Activated CD4-positive, alpha-beta memory T cell treated with anti-CD3 and anti-CD28 coated beads for 36 hours (primary cell): ENCODE measurements at regions not wholly inside any gene's neighbourhood (a gene's known extent, or its start where the extent isn't known, plus 50 kb on each side); places are given as distances from the start of the nearest gene placed in this dataset.

Experiments
- CTCF ChIA-PET: fragments of 350-600 bp; sonication (Branson Sonifier 250); formaldehyde crosslinking; loops from one replicate; lab custom pipeline; 2021; ENCODE audit warnings: antibody characterized with exemption, inconsistent platforms; lab: Charles Lee
- POLR2A ChIA-PET: fragments of 350-600 bp; sonication (Branson Sonifier 250); formaldehyde crosslinking; loops from one replicate; lab custom pipeline; 2021; ENCODE audit warnings: antibody characterized with exemption; lab: Charles Lee
- DNase-seq: peaks from one replicate; pipeline ENCODE4 v3.0.0-alpha.2; 2020
- H3K27ac Mint-ChIP-seq: one replicate; pipeline ENCODE4 v1.8.0; 2021; ENCODE audit warnings: mixed read lengths
- H3K27me3 Mint-ChIP-seq: one replicate; pipeline ENCODE4 v1.8.0; 2021; ENCODE audit warnings: mixed read lengths
- H3K36me3 Mint-ChIP-seq: one replicate; pipeline ENCODE4 v1.8.0; 2021; ENCODE audit warnings: mixed read lengths
- H3K4me1 Mint-ChIP-seq: one replicate; pipeline ENCODE4 v1.8.0; 2021; ENCODE audit warnings: low read depth, mixed read lengths
- H3K4me3 Mint-ChIP-seq: one replicate; pipeline ENCODE4 v1.8.0; 2021; ENCODE audit warnings: mild to moderate bottlenecking, mixed read lengths
- H3K9me3 Mint-ChIP-seq: one replicate; pipeline ENCODE4 v1.8.0; 2021; ENCODE audit warnings: mixed read lengths
- intact Hi-C: fragments of 100-400 bp; cut with micrococcal nuclease; formaldehyde crosslinking; loops from one replicate; pipeline ENCODE4 v1.15.1; 2023

GRCh38 chr15:54829821-54830220, 366.9 kb downstream of the RSL24D1 start:
- DNase-seq, result no peak
- CTCF ChIA-PET, result no interaction called here
- no peaks in the 10 kb centered on the region for H3K27me3 Mint-ChIP-seq
- intact Hi-C loops, result no loop called here
- no peaks in the 10 kb centered on the region for H3K9me3 Mint-ChIP-seq
- POLR2A ChIA-PET, result no interaction called here
- H3K36me3 Mint-ChIP-seq, result no peaks in the 10 kb centered on the region
- H3K27ac Mint-ChIP-seq, result no peak overlapping the region
- no peak overlapping the region for H3K4me3 Mint-ChIP-seq
- no peaks in the 10 kb centered on the region for H3K4me1 Mint-ChIP-seq

GRCh38 chr15:54820811-54821210, 375.9 kb downstream of the RSL24D1 start:
- no peak overlapping the region for H3K27ac Mint-ChIP-seq
- H3K27me3 Mint-ChIP-seq, result no peaks in the 10 kb centered on the region
- intact Hi-C loops, result no loop called here
- ChIA-PET POLR2A (no interaction called here), CTCF (no interaction called here)
- no peaks in the 10 kb centered on the region for H3K4me1 Mint-ChIP-seq
- peaks cover 5% of the 10 kb centered on the region for H3K9me3 Mint-ChIP-seq
- no peak for DNase-seq
- no peak overlapping the region for H3K4me3 Mint-ChIP-seq
- no peaks in the 10 kb centered on the region for H3K36me3 Mint-ChIP-seq

GRCh38 chr15:54820098-54820497, 376.6 kb downstream of the RSL24D1 start:
- no peak overlapping the region for H3K4me3 Mint-ChIP-seq
- ChIA-PET CTCF (no interaction called here), POLR2A (no interaction called here)
- H3K4me1 Mint-ChIP-seq, result no peaks in the 10 kb centered on the region
- H3K27ac Mint-ChIP-seq, result no peak overlapping the region
- no peaks in the 10 kb centered on the region for H3K27me3 Mint-ChIP-seq
- no peaks in the 10 kb centered on the region for H3K36me3 Mint-ChIP-seq
- intact Hi-C loops, result no loop called here
- no peak for DNase-seq
- H3K9me3 Mint-ChIP-seq, result peaks cover 7% of the 10 kb centered on the region

GRCh38 chr15:54816401-54816800, 380.3 kb downstream of the RSL24D1 start:
- H3K27me3 Mint-ChIP-seq, result no peaks in the 10 kb centered on the region
- intact Hi-C loops, result no loop called here

GRCh38 chr15:54815556-54815955, 381.2 kb downstream of the RSL24D1 start:
- Mint-ChIP-seq H3K4me1 (no peaks in the 10 kb centered on the region), H3K27ac (no peak overlapping the region), H3K4me3 (no peak overlapping the region), H3K36me3 (no peaks in the 10 kb centered on the region), H3K27me3 (no peaks in the 10 kb centered on the region), H3K9me3 (peaks cover 10% of the 10 kb centered on the region)
- DNase-seq, result no peak
- POLR2A ChIA-PET, result no interaction called here
- CTCF ChIA-PET, result no interaction called here
- intact Hi-C loops, result no loop called here

More at GRCh38 chr15:54816401-54816800, 380.3 kb downstream of the RSL24D1 start:
- ChIA-PET CTCF (no interaction called here), POLR2A (no interaction called here)
- H3K27ac Mint-ChIP-seq, result no peak overlapping the region
- H3K4me3 Mint-ChIP-seq, result no peak overlapping the region
- no peaks in the 10 kb centered on the region for H3K4me1 Mint-ChIP-seq
- no peak for DNase-seq
- no peaks in the 10 kb centered on the region for H3K36me3 Mint-ChIP-seq
- H3K9me3 Mint-ChIP-seq, result peaks cover 10% of the 10 kb centered on the region

GRCh38 chr15:54812383-54812782, 384.4 kb downstream of the RSL24D1 start:
- intact Hi-C loops, result no loop called here
- CTCF ChIA-PET, result no interaction called here
- no peaks in the 10 kb centered on the region for H3K4me1 Mint-ChIP-seq

GRCh38 chr15:54810496-54810895, 386.2 kb downstream of the RSL24D1 start:
- H3K4me3 Mint-ChIP-seq, result no peak overlapping the region
- H3K4me1 Mint-ChIP-seq, result no peaks in the 10 kb centered on the region
- no peaks in the 10 kb centered on the region for H3K27me3 Mint-ChIP-seq
- no peak overlapping the region for H3K27ac Mint-ChIP-seq
- CTCF ChIA-PET, result no interaction called here
- POLR2A ChIA-PET, result no interaction called here
- no peak for DNase-seq
- H3K9me3 Mint-ChIP-seq, result peaks cover 8% of the 10 kb centered on the region
- intact Hi-C loops, result no loop called here
- H3K36me3 Mint-ChIP-seq, result no peaks in the 10 kb centered on the region

More at GRCh38 chr15:54812383-54812782, 384.4 kb downstream of the RSL24D1 start:
- no peak for DNase-seq
- POLR2A ChIA-PET, result no interaction called here
- Mint-ChIP-seq H3K9me3 (peaks cover 10% of the 10 kb centered on the region), H3K36me3 (no peaks in the 10 kb centered on the region), H3K27me3 (no peaks in the 10 kb centered on the region), H3K27ac (no peak overlapping the region), H3K4me3 (no peak overlapping the region)

GRCh38 chr15:54810031-54810430, 386.7 kb downstream of the RSL24D1 start:
- CTCF ChIA-PET, result no interaction called here
- H3K9me3 Mint-ChIP-seq, result peaks cover 8% of the 10 kb centered on the region
- no peak for DNase-seq

GRCh38 chr15:54808321-54808720, 388.4 kb downstream of the RSL24D1 start:
- Mint-ChIP-seq H3K9me3 (no peaks in the 10 kb centered on the region), H3K36me3 (no peaks in the 10 kb centered on the region), H3K4me3 (no peak overlapping the region)

More at GRCh38 chr15:54810031-54810430, 386.7 kb downstream of the RSL24D1 start:
- Mint-ChIP-seq H3K4me1 (no peaks in the 10 kb centered on the region), H3K27me3 (no peaks in the 10 kb centered on the region), H3K27ac (no peak overlapping the region), H3K36me3 (no peaks in the 10 kb centered on the region), H3K4me3 (no peak overlapping the region)
- POLR2A ChIA-PET, result no interaction called here
- intact Hi-C loops, result no loop called here

GRCh38 chr15:54803987-54804386, 392.8 kb downstream of the RSL24D1 start:
- Mint-ChIP-seq H3K4me1 (no peaks in the 10 kb centered on the region), H3K27ac (no peak overlapping the region), H3K4me3 (no peak overlapping the region), H3K36me3 (no peaks in the 10 kb centered on the region), H3K9me3 (no peaks in the 10 kb centered on the region), H3K27me3 (no peaks in the 10 kb centered on the region)
- intact Hi-C loops, result no loop called here
- CTCF ChIA-PET, result no interaction called here
- DNase-seq, result no peak
- POLR2A ChIA-PET, result no interaction called here

More at GRCh38 chr15:54808321-54808720, 388.4 kb downstream of the RSL24D1 start:
- intact Hi-C loops, result no loop called here
- no peaks in the 10 kb centered on the region for H3K27me3 Mint-ChIP-seq
- ChIA-PET CTCF (no interaction called here), POLR2A (no interaction called here)
- no peak for DNase-seq
- H3K27ac Mint-ChIP-seq, result no peak overlapping the region
- H3K4me1 Mint-ChIP-seq, result no peaks in the 10 kb centered on the region

GRCh38 chr15:54803134-54803808, 393.5 kb downstream of the RSL24D1 start:
- ChIA-PET POLR2A (no interaction called here), CTCF (no interaction called here)
- Mint-ChIP-seq H3K27ac (no peak overlapping the region), H3K9me3 (no peaks in the 10 kb centered on the region), H3K36me3 (no peaks in the 10 kb centered on the region), H3K27me3 (no peaks in the 10 kb centered on the region), H3K4me1 (no peaks in the 10 kb centered on the region), H3K4me3 (no peak overlapping the region)
- no peak for DNase-seq
- intact Hi-C loops, result no loop called here

- Mint-ChIP-seq H3K9me3 (no peaks in the 10 kb centered on the region), H3K27me3 (no peaks in the 10 kb centered on the region), H3K4me3 (no peak overlapping the region), H3K36me3 (no peaks in the 10 kb centered on the region), H3K4me1 (no peaks in the 10 kb centered on the region), H3K27ac (no peak overlapping the region)
- intact Hi-C loops, result no loop called here
- no peak for DNase-seq
- ChIA-PET POLR2A (no interaction called here), CTCF (no interaction called here)
These were observed 404.2 kb downstream of the RSL24D1 start for GRCh38 chr15:54792526-54792925.

GRCh38 chr15:54790693-54791092, 406.0 kb downstream of the RSL24D1 start:
- no peaks in the 10 kb centered on the region for H3K9me3 Mint-ChIP-seq
- no peaks in the 10 kb centered on the region for H3K36me3 Mint-ChIP-seq
- DNase-seq, result no peak
- POLR2A ChIA-PET, result no interaction called here
- H3K27ac Mint-ChIP-seq, result no peak overlapping the region
- no peaks in the 10 kb centered on the region for H3K4me1 Mint-ChIP-seq
- intact Hi-C loops, result no loop called here
- CTCF ChIA-PET, result no interaction called here
- H3K27me3 Mint-ChIP-seq, result no peaks in the 10 kb centered on the region
- H3K4me3 Mint-ChIP-seq, result no peak overlapping the region
